Esophagus squamous epithelium (tissue), 5 donors: ENCODE measurements at regions not wholly inside any gene's neighbourhood (a gene's known extent, or its start where the extent isn't known, plus 50 kb on each side); places are given as distances from the start of the nearest gene placed in this dataset.
"Not testable (repeated sequence)": the region's sequence is repeated elsewhere in the genome, so short reads cannot be mapped to it uniquely, and the experiment has no call there.

Experiments
- DNase-seq: peaks from one replicate; lab custom pipeline; 2025; lab: John Stamatoyannopoulos, UW
- H3K27ac ChIP-seq, 4 donors: fragments of 200-600 bp; sonication (generic); one replicate each; pipeline ENCODE4 v1.5.1; 2016 to 2019; ENCODE audit warnings: mild to moderate bottlenecking in 1 of 4
- H3K27me3 ChIP-seq, 4 donors: fragments of 200-600 bp; sonication (generic); 1 replicate in 3 of 4; 2 replicates in 1 of 4; pipeline versions ENCODE4 v1.5.1 to v1.6.0; 2017 to 2021; ENCODE audit warnings: antibody characterized with exemption in 1 of 4
- H3K36me3 ChIP-seq, 3 donors: fragments of 200-600 bp; sonication (generic); one replicate each; pipeline ENCODE4 v1.5.1; 2016 to 2019
- H3K4me1 ChIP-seq, 3 donors: fragments of 200-600 bp; sonication (generic); one replicate each; pipeline ENCODE4 v1.5.1; 2017 to 2019
- H3K4me3 ChIP-seq, 4 donors: fragments of 200-600 bp; sonication (generic); 1 replicate in 3 of 4; 2 replicates in 1 of 4; pipeline ENCODE4 v1.5.1; 2016 to 2019; ENCODE audit warnings: mild to moderate bottlenecking in 2 of 4, moderate library complexity in 1 of 4
- H3K9me3 ChIP-seq, 3 donors: fragments of 200-600 bp; sonication (generic); one replicate each; pipeline ENCODE4 v1.5.1; 2016 to 2019
- POLR2A ChIP-seq, 4 donors: fragments of 450-650 bp; IDR thresholded peaks; one replicate each; pipeline ENCODE4 v1.6.1; 2017; ENCODE audit warnings: antibody characterized with exemption in 4 of 4, mild to moderate bottlenecking in 4 of 4, moderate library complexity in 3 of 4
- WGBS, 2 donors: methylation state at CpG; one replicate each; pipeline ENCODE4 v1.1.5; 2018; 5-methylcytosine and 5-hydroxymethylcytosine counted together
- intact Hi-C: fragments of 100-400 bp; cut with DNase I; formaldehyde crosslinking; loops from one replicate; pipeline ENCODE4 v1.15.0; 2022
- TF ChIP-seq, protein P1 (sequence below), 6 experiments: fragments of 450-650 bp in 4 of 6; fragments of 200-600 bp in 2 of 6; sonication (generic) in 2 of 6; IDR thresholded peaks; one replicate each; pipeline ENCODE4 v1.5.1; 2016 to 2019; ENCODE audit warnings: antibody characterized with exemption in 6 of 6, mild to moderate bottlenecking in 4 of 6, moderate library complexity in 4 of 6
- donor health status: DM: yes; HTN: yes; CAD: no.

- Histone ChIP-seq H3K27me3 (no peaks in the 10 kb centered on the region), H3K9me3 (no peaks in the 10 kb centered on the region), H3K4me3 (no peak overlapping the region), H3K27ac (no peak overlapping the region), H3K4me1 (no peaks in the 10 kb centered on the region), H3K36me3 (no peaks in the 10 kb centered on the region)
- TF ChIP-seq, protein P1, sequence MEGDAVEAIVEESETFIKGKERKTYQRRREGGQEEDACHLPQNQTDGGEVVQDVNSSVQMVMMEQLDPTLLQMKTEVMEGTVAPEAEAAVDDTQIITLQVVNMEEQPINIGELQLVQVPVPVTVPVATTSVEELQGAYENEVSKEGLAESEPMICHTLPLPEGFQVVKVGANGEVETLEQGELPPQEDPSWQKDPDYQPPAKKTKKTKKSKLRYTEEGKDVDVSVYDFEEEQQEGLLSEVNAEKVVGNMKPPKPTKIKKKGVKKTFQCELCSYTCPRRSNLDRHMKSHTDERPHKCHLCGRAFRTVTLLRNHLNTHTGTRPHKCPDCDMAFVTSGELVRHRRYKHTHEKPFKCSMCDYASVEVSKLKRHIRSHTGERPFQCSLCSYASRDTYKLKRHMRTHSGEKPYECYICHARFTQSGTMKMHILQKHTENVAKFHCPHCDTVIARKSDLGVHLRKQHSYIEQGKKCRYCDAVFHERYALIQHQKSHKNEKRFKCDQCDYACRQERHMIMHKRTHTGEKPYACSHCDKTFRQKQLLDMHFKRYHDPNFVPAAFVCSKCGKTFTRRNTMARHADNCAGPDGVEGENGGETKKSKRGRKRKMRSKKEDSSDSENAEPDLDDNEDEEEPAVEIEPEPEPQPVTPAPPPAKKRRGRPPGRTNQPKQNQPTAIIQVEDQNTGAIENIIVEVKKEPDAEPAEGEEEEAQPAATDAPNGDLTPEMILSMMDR (IDR thresholded peaks at IDR 0.05), result no peak
- no peak for TF ChIP-seq POLR2A (IDR thresholded peaks at IDR 0.05)
- 69 to 82% methylated on average over 2 of the region's 2 CpGs for WGBS, 2 donors
- intact Hi-C loops, result no loop called here
- no peak for DNase-seq
Observed at GRCh38 chr18:30855762-30856161, 186.8 kb downstream of the DSC3 start.

DNA sequence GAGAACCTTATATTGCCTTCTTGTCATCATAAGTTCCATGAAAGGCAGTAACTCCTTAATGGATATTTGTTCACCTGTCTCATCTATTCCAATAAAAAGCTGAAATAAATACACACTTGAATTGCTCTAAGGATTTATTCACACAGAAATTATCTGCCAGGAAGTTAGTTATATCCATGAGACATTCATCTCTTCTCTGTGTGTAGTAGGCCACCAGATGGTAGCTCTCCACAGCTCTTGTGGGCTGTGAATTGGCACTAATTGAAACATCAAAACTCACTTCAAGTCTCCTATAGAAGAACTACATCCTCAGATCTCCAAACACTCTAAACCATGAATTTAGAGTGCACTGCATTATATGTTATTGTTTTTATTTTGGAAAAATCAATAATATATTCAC, 189.6 kb downstream of the DSC3 start:
- no peaks in the 10 kb centered on the region for H3K4me1 ChIP-seq
- H3K9me3 ChIP-seq, result no peaks in the 10 kb centered on the region
- no peaks in the 10 kb centered on the region for H3K36me3 ChIP-seq
- TF ChIP-seq, protein P1 (IDR thresholded peaks at IDR 0.05), result no peak
- TF ChIP-seq POLR2A (IDR thresholded peaks at IDR 0.05), result no peak
- intact Hi-C loops, result no loop called here
- DNase-seq, result no peak
- H3K27ac ChIP-seq, result no peak overlapping the region
- no peaks in the 10 kb centered on the region for H3K27me3 ChIP-seq
- no peak overlapping the region for H3K4me3 ChIP-seq

DNA sequence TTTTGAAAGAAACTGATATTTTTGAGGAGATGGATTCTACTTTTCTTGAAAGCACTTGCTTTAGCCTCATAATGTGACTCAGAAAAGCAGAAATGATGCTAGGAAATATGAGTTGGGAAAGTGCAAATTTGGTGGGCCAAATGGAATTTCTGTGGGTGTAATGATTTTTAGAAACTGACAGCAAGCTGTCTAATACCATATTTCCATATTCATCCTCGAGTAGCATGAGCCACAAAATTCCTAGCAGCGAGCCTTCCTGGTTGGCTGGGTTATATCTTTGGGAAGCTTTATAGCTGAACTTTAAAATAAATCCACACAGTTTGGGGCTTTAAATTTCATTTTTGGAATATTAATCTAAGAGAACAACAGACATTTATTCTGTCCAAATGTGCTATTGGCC, 190.0 kb downstream of the DSC3 start:
- Histone ChIP-seq H3K9me3 (no peaks in the 10 kb centered on the region), H3K27me3 (no peaks in the 10 kb centered on the region), H3K27ac (no peak overlapping the region), H3K4me1 (no peaks in the 10 kb centered on the region), H3K36me3 (no peaks in the 10 kb centered on the region), H3K4me3 (no peak overlapping the region)
- no peak for DNase-seq
- intact Hi-C loops, result no loop called here
- 50 to 62% methylated on average over 2 of the region's 2 CpGs for WGBS, 2 donors
- TF ChIP-seq, protein P1 (IDR thresholded peaks at IDR 0.05), result no peak
- TF ChIP-seq POLR2A (IDR thresholded peaks at IDR 0.05), result no peak

- H3K9me3 ChIP-seq, H3K27me3 ChIP-seq, H3K4me3 ChIP-seq, intact Hi-C loops, H3K4me1 ChIP-seq, DNase-seq, H3K36me3 ChIP-seq, H3K27ac ChIP-seq: not testable (repeated sequence)
- WGBS, 2 donors, result 60% methylated on average over 1 of the region's 25 CpGs; no CpG with 5 or more reads in 1 of the 2 donors
Observed at GRCh38 chr18:30839056-30839561, 203.4 kb downstream of the DSC3 start.

DNA sequence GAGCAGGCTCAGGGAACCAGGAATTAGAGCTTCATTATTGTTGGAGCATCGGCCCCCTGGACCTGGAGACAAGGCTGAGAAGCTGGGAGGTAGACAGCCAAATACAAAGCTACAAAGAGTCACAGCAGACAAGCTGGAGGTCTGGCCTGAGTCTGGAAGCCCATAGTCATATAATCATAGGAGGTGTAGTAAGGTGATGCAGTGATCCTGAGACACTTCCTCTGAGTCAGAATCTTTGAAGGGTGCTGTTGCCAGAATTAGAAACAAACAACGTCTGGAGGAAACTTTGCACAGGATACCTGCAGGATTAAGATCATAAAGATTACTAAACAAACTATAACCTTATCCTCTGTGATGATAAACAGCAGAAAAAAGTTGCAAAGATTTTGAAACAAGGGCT, 213.8 kb downstream of the DSC3 start:
- Histone ChIP-seq H3K36me3 (no peaks in the 10 kb centered on the region), H3K4me1 (no peaks in the 10 kb centered on the region), H3K9me3 (no peaks in the 10 kb centered on the region), H3K27me3 (no peaks in the 10 kb centered on the region), H3K27ac (no peak overlapping the region), H3K4me3 (no peak overlapping the region)
- no peak for DNase-seq
- 46% methylated on average over 2 of the region's 2 CpGs for WGBS, 2 donors
- no peak for TF ChIP-seq POLR2A (IDR thresholded peaks at IDR 0.05)
- TF ChIP-seq, protein P1 (IDR thresholded peaks at IDR 0.05), result no peak
- intact Hi-C loops, result no loop called here

DNA sequence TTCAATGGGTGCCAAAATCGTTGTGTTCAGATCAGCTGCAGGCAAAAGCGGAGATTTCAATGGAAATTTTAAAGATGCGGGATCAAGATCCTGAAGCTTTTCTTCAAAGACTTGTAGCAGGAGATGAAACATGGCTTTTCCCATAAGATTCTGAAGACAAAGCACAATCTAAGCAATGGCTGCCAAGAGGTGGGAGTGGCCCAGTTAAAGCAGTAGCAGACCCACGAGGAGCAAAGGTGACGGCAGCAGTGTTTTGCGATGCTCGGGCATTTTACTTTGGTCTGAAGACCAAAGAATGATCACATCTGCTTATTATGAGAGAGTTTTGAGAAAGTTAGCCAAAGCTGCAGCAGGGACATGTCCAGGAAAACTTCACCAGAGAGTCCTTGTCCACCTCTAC, 222.9 kb downstream of the DSC3 start:
- no peak overlapping the region for H3K27ac ChIP-seq
- WGBS, 2 donors, result 54 to 75% methylated on average over 7 of the region's 7 CpGs

More for the DNA sequence above, 222.9 kb downstream of the DSC3 start:
- H3K9me3 ChIP-seq, result no peaks in the 10 kb centered on the region
- intact Hi-C loops, result no loop called here
- no peaks in the 10 kb centered on the region for H3K27me3 ChIP-seq
- H3K4me3 ChIP-seq, result no peak overlapping the region
- H3K4me1 ChIP-seq, result no peaks in the 10 kb centered on the region
- no peaks in the 10 kb centered on the region for H3K36me3 ChIP-seq
- TF ChIP-seq, protein P1 (IDR thresholded peaks at IDR 0.05), result no peak
- no peak for TF ChIP-seq POLR2A (IDR thresholded peaks at IDR 0.05)
- DNase-seq, result no peak
